Pancreas (tissue), 10 donors: ENCODE measurements at regions not wholly inside any gene's neighbourhood (a gene's known extent, or its start where the extent isn't known, plus 50 kb on each side); places are given as distances from the start of the nearest gene placed in this dataset.

Source experiments
- ATAC-seq, 4 donors: fragments of 200-7000 bp; cut with Tn5 transposase; one replicate each; pipeline versions ENCODE4 v1.8.0 to v1.9.1; 2020; ENCODE audit warnings: mild to moderate bottlenecking in 4 of 4, moderate library complexity in 4 of 4
- DNase-seq, 6 donors: peaks; one replicate each; pipeline ENCODE4 v3.0.0-alpha.2; 2020
- FAIRE-seq: peaks from 2 replicates; lab custom pipeline; 2012; peaks lifted over from hg19 to GRCh38; lab: Jason Lieb, UNC
- H3K27ac ChIP-seq, 4 donors: fragments of 200-600 bp; sonication (generic); 1 replicate in 3 of 4; 2 replicates in 1 of 4; pipeline versions ENCODE4 v1.5.0 to v1.8.0; 2020
- H3K27me3 ChIP-seq, 4 donors: fragments of 200-600 bp; one replicate each; pipeline ENCODE4 v1.8.0; 2021
- H3K36me3 ChIP-seq, 3 donors: fragments of 200-600 bp; sonication (generic) in 1 of 3; one replicate each; pipeline versions ENCODE4 v1.5.0 to v1.8.0; 2020 to 2021
- H3K4me1 ChIP-seq, 3 donors: fragments of 200-600 bp; one replicate each; pipeline ENCODE4 v1.8.0; 2021
- H3K4me3 ChIP-seq, 4 donors: fragments of 200-600 bp; sonication (generic) in 2 of 4; one replicate each; pipeline versions ENCODE4 v1.5.0 to v1.8.0; 2020 to 2021
- H3K9me3 ChIP-seq, 4 donors: fragments of 200-600 bp; one replicate each; pipeline ENCODE4 v1.8.0; 2021
- CTCF ChIP-seq, 4 donors: fragments of 200-600 bp; sonication (generic) in 3 of 4; IDR thresholded peaks; one replicate each; pipeline versions ENCODE4 v1.5.0 to v1.8.0; 2021; ENCODE audit warnings: antibody characterized with exemption in 4 of 4
- WGBS, 2 donors: extraction: QIAGEN DNeasy Blood & Tissue Kit; methylation state at CpG; one replicate each; pipeline ENCODE4 v1.1.7; 2013; 5-methylcytosine and 5-hydroxymethylcytosine counted together
- intact Hi-C, 3 donors: fragments of 100-400 bp; cut with DNase I; formaldehyde crosslinking; loops; one replicate each; pipeline versions ENCODE4 v1.11.1 to v1.14.2; 2022
- donor health status: healthy with polysubstance abuse.
- donor health status: DM: no; HTN: no; CAD: no; lungs with moderate emphysema.
- donor health status: DM: no; HTN: no; CAD: no.
- donor health status: control.
- donor health status: control.
- donor health status: Bipolar disorder and iron deficiency.
- donor health status: DM: yes; HTN: yes; CAD: no.
- donor health status: DM: no; HTN: no; CAD: no.
- donor health status: DM: no; HTN: no; CAD: no.
- donor health status: DM: yes; HTN: yes; CAD: no.

DNA sequence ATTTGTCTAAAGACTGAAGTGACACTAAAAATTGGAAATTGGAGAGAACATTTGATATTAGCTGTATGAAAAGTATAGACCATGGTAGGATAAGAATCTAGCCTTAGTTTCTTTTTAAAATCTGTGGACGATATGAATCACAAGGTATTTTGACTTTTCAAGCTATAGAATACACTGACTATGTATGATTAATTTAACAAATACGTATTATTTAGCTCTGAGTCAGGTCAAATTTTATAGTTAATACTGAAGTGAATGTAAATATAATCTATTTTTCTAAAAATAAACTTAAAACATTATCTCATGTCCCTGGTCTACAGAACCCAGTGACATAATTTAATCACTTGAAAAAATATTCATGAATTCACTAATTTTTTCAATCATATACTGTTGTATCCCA lies 795.6 kb upstream of the SLITRK1 start:
- no peak overlapping the region for H3K4me3 ChIP-seq
- ATAC-seq (no peak), FAIRE-seq (no peak), DNase-seq (no peak)
- H3K9me3 ChIP-seq: no peaks in the 10 kb centered on the region
- no peaks in the 10 kb centered on the region for H3K36me3 ChIP-seq
- no peaks in the 10 kb centered on the region for H3K4me1 ChIP-seq
- whole genome bisulfite sequencing, 2 donors: 81 to 82% methylated on average over 2 of the region's 2 CpGs
- TF ChIP-seq CTCF (IDR thresholded peaks at IDR 0.05): no peak
- no peaks in the 10 kb centered on the region for H3K27me3 ChIP-seq
- H3K27ac ChIP-seq: no peak overlapping the region
- intact Hi-C loops: no loop called here

GRCh38 chr13:84672616-84673015 lies 790.3 kb upstream of the SLITRK1 start:
- TF ChIP-seq CTCF (IDR thresholded peaks at IDR 0.05): no peak

DNA sequence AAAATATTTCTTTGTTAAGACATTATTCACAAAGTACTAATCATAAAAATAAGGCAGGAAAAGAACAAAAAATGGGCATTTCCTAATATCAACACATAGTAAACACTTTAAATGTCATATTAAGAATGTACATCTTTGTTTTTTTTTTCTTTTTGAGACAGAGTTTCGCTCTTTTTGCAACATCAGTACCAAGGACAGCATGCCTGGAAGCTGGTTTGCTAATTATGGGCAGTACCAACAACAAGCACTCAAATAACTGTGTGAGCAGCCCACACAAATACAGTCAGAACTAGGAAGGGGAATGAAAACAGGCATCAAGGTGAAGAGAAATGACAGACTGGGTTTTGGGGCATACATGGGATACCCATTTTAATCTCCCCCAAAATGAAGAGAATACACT lies 788.0 kb upstream of the SLITRK1 start:
- Histone ChIP-seq H3K9me3 (no peaks in the 10 kb centered on the region), H3K27ac (no peak overlapping the region), H3K4me1 (no peaks in the 10 kb centered on the region), H3K4me3 (no peak overlapping the region), H3K36me3 (no peaks in the 10 kb centered on the region), H3K27me3 (no peaks in the 10 kb centered on the region)
- no peak for TF ChIP-seq CTCF (IDR thresholded peaks at IDR 0.05)
- ATAC-seq (no peak), DNase-seq (no peak), FAIRE-seq (no peak)
- WGBS, 2 donors: 75 to 79% methylated on average over 1 of the region's 1 CpG
- intact Hi-C loops: no loop called here

More at GRCh38 chr13:84672616-84673015, 790.3 kb upstream of the SLITRK1 start:
- H3K27me3 ChIP-seq: no peaks in the 10 kb centered on the region
- H3K4me1 ChIP-seq: no peaks in the 10 kb centered on the region
- intact Hi-C loops: no loop called here
- no peak overlapping the region for H3K27ac ChIP-seq
- no peak for ATAC-seq
- no peaks in the 10 kb centered on the region for H3K36me3 ChIP-seq
- no peak for DNase-seq
- H3K4me3 ChIP-seq: no peak overlapping the region
- no peak for FAIRE-seq
- 69 to 71% methylated on average over 3 of the region's 3 CpGs for WGBS, 2 donors
- H3K9me3 ChIP-seq: no peaks in the 10 kb centered on the region

GRCh38 chr13:84668637-84669036 lies 786.4 kb upstream of the SLITRK1 start:
- no peak for TF ChIP-seq CTCF (IDR thresholded peaks at IDR 0.05)
- Histone ChIP-seq H3K9me3 (no peaks in the 10 kb centered on the region), H3K36me3 (no peaks in the 10 kb centered on the region), H3K4me1 (no peaks in the 10 kb centered on the region), H3K27me3 (no peaks in the 10 kb centered on the region), H3K4me3 (no peak overlapping the region), H3K27ac (no peak overlapping the region)
- ATAC-seq (no peak), FAIRE-seq (no peak), DNase-seq (no peak)
- 60 to 65% methylated on average over 1 of the region's 1 CpG for WGBS, 2 donors
- intact Hi-C loops: no loop called here

- no peak overlapping the region for H3K4me3 ChIP-seq
- no peak overlapping the region for H3K27ac ChIP-seq
- ATAC-seq (no peak), FAIRE-seq (no peak), DNase-seq (no peak)
- no peaks in the 10 kb centered on the region for H3K27me3 ChIP-seq
- no peaks in the 10 kb centered on the region for H3K9me3 ChIP-seq
- H3K4me1 ChIP-seq: peaks cover 0 to 21% (median 7%) of the 10 kb centered on the region in 3 donors
- intact Hi-C loops: no loop called here
- 90 to 92% methylated on average over 3 of the region's 3 CpGs for WGBS, 2 donors
- no peak for TF ChIP-seq CTCF (IDR thresholded peaks at IDR 0.05)
- no peaks in the 10 kb centered on the region for H3K36me3 ChIP-seq
Observed at GRCh38 chr13:84662491-84662890, 780.2 kb upstream of the SLITRK1 start.
